ENCODE measurements at regions not wholly inside any gene's neighbourhood (a gene's known extent, or its start where the extent isn't known, plus 50 kb on each side); places are given as distances from the start of the nearest gene placed in this dataset.

DNA sequence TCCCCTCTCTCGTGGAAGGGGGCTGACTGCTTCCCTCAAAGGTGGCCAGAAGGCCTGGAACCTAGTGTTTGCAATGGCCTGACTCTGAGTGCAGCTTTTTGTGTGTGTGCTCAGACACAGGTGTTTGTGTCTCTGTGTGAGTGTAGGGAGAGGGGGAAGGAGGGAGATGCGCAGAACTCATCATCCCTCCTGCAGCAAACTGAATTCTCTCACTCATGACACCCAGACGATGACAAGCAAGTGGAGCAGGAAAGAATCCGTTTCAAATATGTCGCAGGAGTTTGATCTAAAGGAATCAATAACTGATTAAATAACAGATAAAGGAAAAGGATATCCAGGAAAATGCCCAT is 101.4 kb downstream of the TNFAIP3 start:
- H3K27ac ChIP-seq, result no peak overlapping the region
- H3K4me3 ChIP-seq, result no peak overlapping the region
- TF ChIP-seq, protein P1, sequence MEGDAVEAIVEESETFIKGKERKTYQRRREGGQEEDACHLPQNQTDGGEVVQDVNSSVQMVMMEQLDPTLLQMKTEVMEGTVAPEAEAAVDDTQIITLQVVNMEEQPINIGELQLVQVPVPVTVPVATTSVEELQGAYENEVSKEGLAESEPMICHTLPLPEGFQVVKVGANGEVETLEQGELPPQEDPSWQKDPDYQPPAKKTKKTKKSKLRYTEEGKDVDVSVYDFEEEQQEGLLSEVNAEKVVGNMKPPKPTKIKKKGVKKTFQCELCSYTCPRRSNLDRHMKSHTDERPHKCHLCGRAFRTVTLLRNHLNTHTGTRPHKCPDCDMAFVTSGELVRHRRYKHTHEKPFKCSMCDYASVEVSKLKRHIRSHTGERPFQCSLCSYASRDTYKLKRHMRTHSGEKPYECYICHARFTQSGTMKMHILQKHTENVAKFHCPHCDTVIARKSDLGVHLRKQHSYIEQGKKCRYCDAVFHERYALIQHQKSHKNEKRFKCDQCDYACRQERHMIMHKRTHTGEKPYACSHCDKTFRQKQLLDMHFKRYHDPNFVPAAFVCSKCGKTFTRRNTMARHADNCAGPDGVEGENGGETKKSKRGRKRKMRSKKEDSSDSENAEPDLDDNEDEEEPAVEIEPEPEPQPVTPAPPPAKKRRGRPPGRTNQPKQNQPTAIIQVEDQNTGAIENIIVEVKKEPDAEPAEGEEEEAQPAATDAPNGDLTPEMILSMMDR (IDR thresholded peaks at IDR 0.05), result no peak
- no peak for DNase-seq (ENCODE audit: low spot score)

DNA sequence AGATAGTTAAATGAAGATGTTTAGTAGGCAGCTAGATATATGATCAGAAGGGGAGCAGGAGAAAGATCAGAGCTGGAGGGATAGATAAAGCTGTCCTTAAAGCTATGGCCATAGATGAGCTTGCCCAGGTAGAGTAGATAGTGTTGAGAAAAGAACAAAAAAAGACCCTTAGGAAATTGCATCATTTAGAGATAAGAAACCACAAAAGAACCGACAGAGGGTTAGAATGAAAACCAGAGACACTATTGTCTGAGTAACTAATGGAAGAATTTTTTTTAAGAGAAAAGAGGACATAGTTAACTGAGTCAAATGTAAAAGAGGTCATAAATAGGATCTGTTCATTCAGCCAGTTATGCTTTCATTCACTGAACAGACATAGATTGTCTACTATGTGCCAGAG is 101.8 kb downstream of the TNFAIP3 start:
- Histone ChIP-seq H3K27ac (no peak overlapping the region), H3K4me3 (no peak overlapping the region)
- TF ChIP-seq, protein P1 (IDR thresholded peaks at IDR 0.05), result no peak
- no peak for DNase-seq (ENCODE audit: low spot score)

DNA sequence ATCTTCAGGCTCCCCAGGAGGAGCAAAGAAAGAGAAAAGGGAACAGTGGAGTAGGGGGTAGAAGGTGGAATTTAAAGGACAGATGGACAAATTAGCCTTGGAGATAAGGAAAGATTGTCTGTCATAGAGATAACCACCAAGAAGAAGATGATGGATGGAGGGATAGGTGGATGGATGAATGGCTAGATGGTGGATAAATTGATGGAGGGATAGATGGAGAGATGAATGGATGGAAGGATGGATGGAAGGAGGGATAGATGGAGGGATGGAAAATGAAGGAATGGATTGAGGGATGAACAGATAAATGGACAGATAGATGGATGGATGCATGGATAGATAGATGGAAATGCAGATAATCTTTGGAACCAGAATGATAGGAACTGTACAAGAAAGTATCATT is 102.8 kb downstream of the TNFAIP3 start:
- Histone ChIP-seq H3K4me3 (no peak overlapping the region), H3K27ac (no peak overlapping the region)
- DNase-seq (ENCODE audit: low spot score), result no peak
- TF ChIP-seq, protein P1 (IDR thresholded peaks at IDR 0.05), result no peak

DNA sequence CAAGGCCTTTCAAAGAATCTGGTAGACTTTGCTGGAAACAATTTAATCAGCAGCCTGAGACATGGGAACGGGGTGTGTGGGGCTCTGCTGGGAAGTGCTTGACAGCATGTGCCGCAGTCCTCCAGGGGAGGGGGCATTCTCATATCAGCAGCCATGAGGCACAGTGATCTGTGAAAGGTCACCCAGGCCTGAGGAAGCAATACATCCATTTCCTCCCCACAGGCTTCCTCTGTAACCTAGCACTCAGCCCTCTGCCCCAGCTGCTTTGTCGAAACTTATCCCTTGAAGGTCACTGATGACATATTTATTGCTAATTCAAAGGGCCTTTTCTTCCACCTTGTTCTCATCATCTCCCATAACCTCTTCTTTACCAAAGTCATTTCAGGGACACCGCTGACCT is 103.3 kb downstream of the TNFAIP3 start:
- H3K27ac ChIP-seq, result no peak overlapping the region
- H3K4me3 ChIP-seq, result no peak overlapping the region
- DNase-seq (ENCODE audit: low spot score), result no peak
- TF ChIP-seq, protein P1 (IDR thresholded peaks at IDR 0.05), result no peak

DNA sequence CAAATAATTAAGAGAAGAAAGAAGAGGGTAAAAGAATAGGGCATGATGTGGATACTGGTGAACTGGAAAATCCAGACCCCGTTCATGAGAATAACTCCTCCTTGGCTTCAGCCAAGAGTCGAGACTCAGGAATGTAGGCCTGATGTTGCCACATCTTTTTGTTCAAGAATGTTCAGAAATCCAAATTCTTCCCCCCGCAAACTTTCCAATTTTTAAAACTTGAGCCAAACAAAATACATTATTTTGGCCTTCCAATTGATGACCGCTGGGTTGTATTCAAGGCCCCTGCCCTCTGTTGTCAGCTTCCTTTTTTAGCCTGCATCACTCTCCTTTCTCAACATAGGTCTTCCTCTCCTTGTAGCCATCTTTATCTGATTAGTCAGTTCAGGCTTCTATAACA is 106.1 kb downstream of the TNFAIP3 start:
- Histone ChIP-seq H3K27ac (no peak overlapping the region), H3K4me3 (no peak overlapping the region)
- DNase-seq (ENCODE audit: low spot score), result no peak
- TF ChIP-seq, protein P1 (IDR thresholded peaks at IDR 0.05), result no peak

DNA sequence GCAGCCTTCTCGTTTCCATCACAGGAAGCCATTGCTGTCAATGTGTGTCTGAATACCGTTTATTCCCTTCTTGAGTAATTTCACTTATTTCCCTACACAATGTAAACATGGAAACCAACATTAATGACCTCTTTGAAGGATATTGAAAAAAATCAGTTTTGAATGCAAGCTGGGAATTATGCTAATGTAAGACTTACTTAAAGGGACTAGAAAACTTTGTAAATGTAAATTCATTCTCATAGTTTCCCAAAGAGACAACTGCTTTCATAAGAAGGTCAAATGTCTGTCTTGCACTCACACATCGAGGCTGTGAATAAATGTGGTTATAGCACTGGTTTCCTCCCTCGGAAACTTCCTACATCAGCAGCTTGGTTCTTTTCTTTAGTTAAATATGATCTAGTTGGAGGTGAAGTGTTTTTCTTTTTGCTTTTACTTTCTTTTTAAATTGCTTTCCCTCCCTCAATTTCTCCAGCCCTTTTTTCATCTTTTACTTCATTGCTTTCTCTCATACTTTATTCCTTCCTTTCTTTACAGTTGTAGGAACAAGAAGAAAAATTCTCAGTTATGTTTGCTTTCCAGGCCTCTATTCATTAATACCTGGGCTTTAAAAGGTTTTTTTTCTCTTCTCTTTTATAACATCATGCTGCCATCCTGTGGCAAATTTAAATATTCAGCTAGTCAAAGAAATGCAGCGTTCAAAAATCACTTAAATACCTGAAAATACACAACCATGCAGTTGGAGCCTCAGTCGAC is 108.3 kb downstream of the TNFAIP3 start:
- Histone ChIP-seq H3K4me3 (no peak overlapping the region), H3K27ac (no peak overlapping the region)
- no peak for DNase-seq (ENCODE audit: low spot score)
- TF ChIP-seq, protein P1 (IDR thresholded peaks at IDR 0.05), result no peak

DNA sequence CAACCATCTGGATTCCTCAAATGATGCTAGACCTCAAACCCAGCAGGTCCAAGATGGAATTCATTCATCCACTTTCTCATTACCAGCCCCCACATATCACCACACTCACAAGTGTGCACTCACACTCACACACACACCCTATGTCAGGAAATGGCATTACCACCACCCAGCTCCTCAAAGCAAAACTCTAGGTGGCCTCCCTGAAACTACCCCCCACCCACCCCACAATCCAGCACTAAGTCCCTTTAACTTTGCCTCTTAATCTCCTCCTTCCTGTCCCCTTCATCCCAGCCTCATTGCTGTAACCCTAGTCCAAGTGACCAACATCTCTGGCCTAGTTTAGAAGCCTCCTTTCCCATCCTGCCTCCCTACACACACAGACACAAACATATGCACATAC is 109.4 kb downstream of the TNFAIP3 start:
- Histone ChIP-seq H3K4me3 (no peak overlapping the region), H3K27ac (no peak overlapping the region)
- TF ChIP-seq, protein P1 (IDR thresholded peaks at IDR 0.05), result no peak
- no peak for DNase-seq (ENCODE audit: low spot score)
